H9 (cell line): ENCODE measurements at regions not wholly inside any gene's neighbourhood (a gene's known extent, or its start where the extent isn't known, plus 50 kb on each side); places are given as distances from the start of the nearest gene placed in this dataset.

Experiments
- DNase-seq: peaks from one replicate; pipeline ENCODE4 v3.0.0-alpha.2; 2017
- H2AFZ ChIP-seq: one replicate; pipeline ENCODE4 v1.6.1; 2013; ENCODE audit warnings: mild to moderate bottlenecking, low read length, control low read depth, moderate library complexity
- H2AK5ac ChIP-seq: 2 replicates; pipeline ENCODE4 v1.6.1; 2013; ENCODE audit warnings: low read length, control low read depth, mixed read lengths; ENCODE audit not compliant: insufficient read length
- H2BK120ac ChIP-seq: one replicate; pipeline ENCODE4 v1.6.1; 2013; ENCODE audit warnings: low read depth, mild to moderate bottlenecking, low read length, control low read depth, inconsistent platforms; ENCODE audit not compliant: poor library complexity, severe bottlenecking
- H2BK12ac ChIP-seq: 2 replicates; pipeline ENCODE4 v1.6.1; 2013; ENCODE audit warnings: low read length, control low read depth, mixed read lengths, low read depth; ENCODE audit not compliant: insufficient read length
- H2BK15ac ChIP-seq: 2 replicates; pipeline ENCODE4 v1.6.1; 2013; ENCODE audit warnings: low read depth, low read length, control low read depth
- H2BK20ac ChIP-seq: one replicate; pipeline ENCODE4 v1.6.1; 2013; ENCODE audit warnings: low read depth, mild to moderate bottlenecking, low read length, control low read depth, inconsistent platforms; ENCODE audit not compliant: poor library complexity, severe bottlenecking
- H2BK5ac ChIP-seq: 2 replicates; pipeline ENCODE4 v1.6.1; 2013; ENCODE audit warnings: low read length, control low read depth, mixed read lengths; ENCODE audit not compliant: insufficient read length
- H3K14ac ChIP-seq: 2 replicates; pipeline ENCODE4 v1.6.1; 2013; ENCODE audit warnings: low read length, control low read depth; ENCODE audit not compliant: insufficient read depth
- H3K18ac ChIP-seq: 2 replicates; pipeline ENCODE4 v1.6.1; 2013; ENCODE audit warnings: low read depth, mild to moderate bottlenecking, mixed read lengths, low read length, control low read depth; ENCODE audit not compliant: insufficient read length
- H3K23ac ChIP-seq: 2 replicates; pipeline ENCODE4 v1.6.1; 2013; ENCODE audit warnings: low read length, control low read depth, mixed read lengths, low read depth; ENCODE audit not compliant: insufficient read length
- H3K23me2 ChIP-seq: 2 replicates; pipeline ENCODE4 v1.6.1; 2013; ENCODE audit warnings: low read depth, mild to moderate bottlenecking, mixed read lengths, low read length, control low read depth; ENCODE audit not compliant: insufficient read length, poor library complexity, severe bottlenecking
- H3K27ac ChIP-seq: 2 replicates; pipeline ENCODE4 v1.5.1; 2013; ENCODE audit warnings: low read length, control low read depth, mixed read lengths, low read depth; ENCODE audit not compliant: insufficient read length
- H3K27me3 ChIP-seq: 2 replicates; pipeline ENCODE4 v1.6.1; 2013; ENCODE audit warnings: low read length, control low read depth, inconsistent platforms; ENCODE audit not compliant: insufficient read depth
- H3K4ac ChIP-seq: 2 replicates; pipeline ENCODE4 v1.6.1; 2013; ENCODE audit warnings: low read depth, mild to moderate bottlenecking, control low read depth, inconsistent platforms, low read length, moderate library complexity
- H3K4me1 ChIP-seq: 2 replicates; pipeline ENCODE4 v1.6.1; 2013; ENCODE audit warnings: low read length, control low read depth, inconsistent platforms; ENCODE audit not compliant: insufficient read depth
- H3K4me2 ChIP-seq: 2 replicates; pipeline ENCODE4 v1.6.1; 2013; ENCODE audit warnings: low read length, control low read depth, mixed read lengths; ENCODE audit not compliant: insufficient read length, insufficient read depth
- H3K56ac ChIP-seq: 2 replicates; pipeline ENCODE4 v1.6.1; 2013; ENCODE audit warnings: low read depth, mild to moderate bottlenecking, mixed read lengths, low read length, control low read depth; ENCODE audit not compliant: insufficient read length
- H3K79me1 ChIP-seq: 2 replicates; pipeline ENCODE4 v1.6.1; 2013; ENCODE audit warnings: low read depth, mild to moderate bottlenecking, moderate library complexity, low read length, control low read depth, inconsistent platforms; ENCODE audit not compliant: insufficient read depth, poor library complexity, severe bottlenecking
- H3K79me2 ChIP-seq: 2 replicates; pipeline ENCODE4 v1.6.1; 2013; ENCODE audit warnings: low read length, control low read depth, inconsistent platforms; ENCODE audit not compliant: insufficient read depth
- H3K9ac ChIP-seq: 2 replicates; pipeline ENCODE4 v1.6.1; 2013; ENCODE audit warnings: low read length, control low read depth, mixed read lengths; ENCODE audit not compliant: insufficient read length; ENCODE audit errors: extremely low read depth
- H3K9me3 ChIP-seq: one replicate; pipeline ENCODE4 v1.6.1; 2013; ENCODE audit warnings: low read depth, low read length, inconsistent platforms; ENCODE audit not compliant: control insufficient read depth
- H3T11ph ChIP-seq: one replicate; pipeline ENCODE4 v1.6.1; 2013; ENCODE audit warnings: mild to moderate bottlenecking, low read length, control low read depth, inconsistent platforms
- H4K20me1 ChIP-seq: one replicate; pipeline ENCODE4 v1.6.1; 2013; ENCODE audit not compliant: control insufficient read depth, insufficient read length, insufficient read depth
- H4K5ac ChIP-seq: 2 replicates; pipeline ENCODE4 v1.6.1; 2013; ENCODE audit warnings: low read depth, mild to moderate bottlenecking, mixed read lengths, low read length, control low read depth; ENCODE audit not compliant: insufficient read length
- H4K8ac ChIP-seq: replicated peaks from 2 replicates; pipeline ENCODE4 v1.6.1; 2013; ENCODE audit warnings: low read length, control low read depth, mixed read lengths, low read depth; ENCODE audit not compliant: insufficient read length
- H4K91ac ChIP-seq: 2 replicates; pipeline ENCODE4 v1.6.1; 2013; ENCODE audit warnings: low read depth, mild to moderate bottlenecking, moderate library complexity, mixed read lengths, low read length, control low read depth; ENCODE audit not compliant: insufficient read length
- H3K27ac Mint-ChIP-seq, 3 experiments: 2 replicates in 2 of 3; 3 replicates in 1 of 3; pipeline ENCODE4 v1.8.0; 2020 to 2021; ENCODE audit warnings: mixed read lengths in 3 of 3, mild to moderate bottlenecking in 1 of 3, moderate library complexity in 1 of 3
- H3K27me3 Mint-ChIP-seq: 2 replicates; pipeline ENCODE4 v1.8.0; 2021; ENCODE audit warnings: low read depth, mild to moderate bottlenecking, moderate library complexity, mixed read lengths
- H3K36me3 Mint-ChIP-seq, 3 experiments: 2 replicates in 2 of 3; 3 replicates in 1 of 3; pipeline ENCODE4 v1.8.0; 2020 to 2021; ENCODE audit warnings: low read depth in 3 of 3, mixed read lengths in 3 of 3; ENCODE audit not compliant: insufficient read depth in 1 of 3
- H3K4me1 Mint-ChIP-seq, 2 experiments: 2 replicates each; pipeline ENCODE4 v1.8.0; 2020; ENCODE audit warnings: mixed read lengths in 2 of 2
- H3K4me3 Mint-ChIP-seq, 2 experiments: 2 replicates in 1 of 2; 3 replicates in 1 of 2; pipeline ENCODE4 v1.8.0; 2020 to 2021; ENCODE audit warnings: mild to moderate bottlenecking in 2 of 2, mixed read lengths in 2 of 2, moderate library complexity in 1 of 2
- H3K9me3 Mint-ChIP-seq, 2 experiments: 2 replicates in 1 of 2; 3 replicates in 1 of 2; pipeline ENCODE4 v1.8.0; 2020; ENCODE audit warnings: mild to moderate bottlenecking in 2 of 2, mixed read lengths in 2 of 2, moderate library complexity in 1 of 2
- WGBS: extraction: QIAGEN DNeasy Blood & Tissue Kit; methylation state at CpG from one replicate; pipeline ENCODE4 v1.1.7; 2013; ENCODE audit warnings: missing lambda C conversion rate, low lambda C conversion rate, mixed read lengths; ENCODE audit not compliant: insufficient read length; ENCODE audit errors: extremely low coverage; 5-methylcytosine and 5-hydroxymethylcytosine counted together
- TF ChIP-seq, protein P1 (sequence below): fragments of 200-600 bp; sonication (generic); conservative IDR thresholded peaks from 3 replicates; pipeline ENCODE4 v1.8.0; 2021; ENCODE audit warnings: antibody characterized with exemption, mild to moderate bottlenecking

DNA sequence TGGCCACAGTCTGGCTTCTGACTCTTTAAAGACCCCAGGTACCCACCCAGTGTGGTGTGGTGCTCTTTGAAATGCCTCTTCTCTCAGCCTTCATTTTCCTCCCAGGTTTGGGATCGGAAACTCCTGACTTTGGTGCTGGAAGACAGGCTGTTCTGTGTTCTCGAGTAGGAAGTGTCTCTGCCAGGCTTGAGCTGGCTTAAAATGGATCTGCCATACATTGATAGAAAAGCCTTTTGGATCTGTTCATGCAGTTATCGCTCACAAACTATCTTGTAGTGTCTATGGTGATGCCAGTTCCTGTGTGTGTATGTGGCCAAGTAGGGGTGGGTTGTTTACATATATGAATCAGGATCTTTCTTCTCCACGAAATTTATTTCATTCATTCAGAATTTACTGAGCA is 307.3 kb upstream of the CHD6 start:
- no peak overlapping the region for H3K9ac ChIP-seq
- no peaks in the 10 kb centered on the region for H4K20me1 ChIP-seq
- no peak overlapping the region for H2BK5ac ChIP-seq
- H3K4me1 Mint-ChIP-seq: no peaks in the 10 kb centered on the region
- H2AK5ac ChIP-seq: no peak overlapping the region
- no peak overlapping the region for H3K4me3 Mint-ChIP-seq
- H3K79me1 ChIP-seq: no peaks in the 10 kb centered on the region
- no peak overlapping the region for H3K56ac ChIP-seq
- H3K27me3 ChIP-seq: no peaks in the 10 kb centered on the region
- H3K4me2 ChIP-seq: no peak overlapping the region
- no peaks in the 10 kb centered on the region for H3K23me2 ChIP-seq
- TF ChIP-seq, protein P1, sequence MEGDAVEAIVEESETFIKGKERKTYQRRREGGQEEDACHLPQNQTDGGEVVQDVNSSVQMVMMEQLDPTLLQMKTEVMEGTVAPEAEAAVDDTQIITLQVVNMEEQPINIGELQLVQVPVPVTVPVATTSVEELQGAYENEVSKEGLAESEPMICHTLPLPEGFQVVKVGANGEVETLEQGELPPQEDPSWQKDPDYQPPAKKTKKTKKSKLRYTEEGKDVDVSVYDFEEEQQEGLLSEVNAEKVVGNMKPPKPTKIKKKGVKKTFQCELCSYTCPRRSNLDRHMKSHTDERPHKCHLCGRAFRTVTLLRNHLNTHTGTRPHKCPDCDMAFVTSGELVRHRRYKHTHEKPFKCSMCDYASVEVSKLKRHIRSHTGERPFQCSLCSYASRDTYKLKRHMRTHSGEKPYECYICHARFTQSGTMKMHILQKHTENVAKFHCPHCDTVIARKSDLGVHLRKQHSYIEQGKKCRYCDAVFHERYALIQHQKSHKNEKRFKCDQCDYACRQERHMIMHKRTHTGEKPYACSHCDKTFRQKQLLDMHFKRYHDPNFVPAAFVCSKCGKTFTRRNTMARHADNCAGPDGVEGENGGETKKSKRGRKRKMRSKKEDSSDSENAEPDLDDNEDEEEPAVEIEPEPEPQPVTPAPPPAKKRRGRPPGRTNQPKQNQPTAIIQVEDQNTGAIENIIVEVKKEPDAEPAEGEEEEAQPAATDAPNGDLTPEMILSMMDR: no peak
- no peaks in the 10 kb centered on the region for H3K4me1 ChIP-seq
- no peak overlapping the region for H2BK20ac ChIP-seq
- no peak overlapping the region for H3K23ac ChIP-seq
- H2BK12ac ChIP-seq: no peak overlapping the region
- no peak overlapping the region for H4K91ac ChIP-seq
- no peak overlapping the region for H3K27ac ChIP-seq
- H3K9me3 Mint-ChIP-seq: peaks cover 7 to 8% of the 10 kb centered on the region in 2 experiments; a peak in 4 of 5 replicates
- no peak overlapping the region for H3T11ph ChIP-seq
- WGBS: no CpG with 5 or more reads among the region's 4 CpGs
- no peak overlapping the region for H4K5ac ChIP-seq
- H3K79me2 ChIP-seq: no peaks in the 10 kb centered on the region
- H2BK15ac ChIP-seq: no peak overlapping the region
- H3K18ac ChIP-seq: no peak overlapping the region
- H3K27ac Mint-ChIP-seq: peak overlapping the region in 1 of 3 experiments; percentile 60; a peak in 1 of 7 replicates
- no peak overlapping the region for H4K8ac ChIP-seq
- no peak overlapping the region for H3K4ac ChIP-seq
- H2AFZ ChIP-seq: no peak overlapping the region
- H3K14ac ChIP-seq: no peak overlapping the region
- H2BK120ac ChIP-seq: no peak overlapping the region
- H3K36me3 Mint-ChIP-seq: peaks cover 0 to 8% (median 3%) of the 10 kb centered on the region in 3 experiments; a peak in 3 of 7 replicates
- DNase-seq: no peak
- peaks cover 2% of the 10 kb centered on the region; the same call in 1 of the 2 replicates for H3K27me3 Mint-ChIP-seq
- no peaks in the 10 kb centered on the region for H3K9me3 ChIP-seq
